ENCODE measurements at regions not wholly inside any gene's neighbourhood (a gene's known extent, or its start where the extent isn't known, plus 50 kb on each side); places are given as distances from the start of the nearest gene placed in this dataset.

GRCh38 chr9:99358668-99359067 lies 136.6 kb downstream of the SEC61B start:
- Mint-ChIP-seq H3K27me3 (ENCODE audit: low read depth) (peaks cover 23% of the 10 kb centered on the region), H3K4me3 (ENCODE audit: low read depth) (no peak overlapping the region), H3K27ac (no peak overlapping the region), H3K4me1 (ENCODE audit: low read depth) (peaks cover 15% of the 10 kb centered on the region), H3K36me3 (ENCODE audit: low read depth) (no peaks in the 10 kb centered on the region), H3K9me3 (no peaks in the 10 kb centered on the region)
- intact Hi-C loops (cut with micrococcal nuclease) = no loop called here
- DNase-seq (ENCODE audit: low spot score) = no peak

GRCh38 chr9:99359336-99359735 lies 137.3 kb downstream of the SEC61B start:
- H3K27me3 Mint-ChIP-seq (ENCODE audit: low read depth) = peaks cover 23% of the 10 kb centered on the region
- intact Hi-C loops (cut with micrococcal nuclease) = no loop called here
- no peak overlapping the region for H3K27ac Mint-ChIP-seq
- no peak for DNase-seq (ENCODE audit: low spot score)
- H3K4me3 Mint-ChIP-seq (ENCODE audit: low read depth) = no peak overlapping the region
- no peaks in the 10 kb centered on the region for H3K9me3 Mint-ChIP-seq
- H3K4me1 Mint-ChIP-seq (ENCODE audit: low read depth) = peaks cover 16% of the 10 kb centered on the region
- no peaks in the 10 kb centered on the region for H3K36me3 Mint-ChIP-seq (ENCODE audit: low read depth)

- Mint-ChIP-seq H3K9me3 (no peaks in the 10 kb centered on the region), H3K27me3 (ENCODE audit: low read depth) (peaks cover 23% of the 10 kb centered on the region), H3K4me1 (ENCODE audit: low read depth) (peaks cover 17% of the 10 kb centered on the region), H3K27ac (no peak overlapping the region), H3K4me3 (ENCODE audit: low read depth) (no peak overlapping the region), H3K36me3 (ENCODE audit: low read depth) (no peaks in the 10 kb centered on the region)
- no peak for DNase-seq (ENCODE audit: low spot score)
- intact Hi-C loops (cut with micrococcal nuclease) = no loop called here
These were observed 137.9 kb downstream of the SEC61B start for GRCh38 chr9:99360026-99360425.

- intact Hi-C loops (cut with micrococcal nuclease) = no loop called here
- no peaks in the 10 kb centered on the region for H3K9me3 Mint-ChIP-seq
- H3K4me3 Mint-ChIP-seq (ENCODE audit: low read depth) = no peak overlapping the region
- H3K27ac Mint-ChIP-seq = no peak overlapping the region
- H3K4me1 Mint-ChIP-seq (ENCODE audit: low read depth) = peaks cover 25% of the 10 kb centered on the region
- peaks cover 23% of the 10 kb centered on the region for H3K27me3 Mint-ChIP-seq (ENCODE audit: low read depth)
- H3K36me3 Mint-ChIP-seq (ENCODE audit: low read depth) = no peaks in the 10 kb centered on the region
- DNase-seq (ENCODE audit: low spot score) = no peak
These were observed 139.7 kb downstream of the SEC61B start for GRCh38 chr9:99361817-99362216.

- peaks cover 23% of the 10 kb centered on the region for H3K27me3 Mint-ChIP-seq (ENCODE audit: low read depth)
- DNase-seq (ENCODE audit: low spot score) = no peak
- H3K27ac Mint-ChIP-seq = no peak overlapping the region
- no peak overlapping the region for H3K4me3 Mint-ChIP-seq (ENCODE audit: low read depth)
- H3K4me1 Mint-ChIP-seq (ENCODE audit: low read depth) = peaks cover 28% of the 10 kb centered on the region
- intact Hi-C loops (cut with micrococcal nuclease) = no loop called here
- no peaks in the 10 kb centered on the region for H3K36me3 Mint-ChIP-seq (ENCODE audit: low read depth)
- no peaks in the 10 kb centered on the region for H3K9me3 Mint-ChIP-seq
These were observed 140.2 kb downstream of the SEC61B start for GRCh38 chr9:99362321-99362720.

GRCh38 chr9:99363509-99363908 lies 141.4 kb downstream of the SEC61B start:
- DNase-seq (ENCODE audit: low spot score) = no peak
- peak overlapping the region; percentile 19 for H3K4me3 Mint-ChIP-seq (ENCODE audit: low read depth)
- H3K36me3 Mint-ChIP-seq (ENCODE audit: low read depth) = no peaks in the 10 kb centered on the region
- H3K9me3 Mint-ChIP-seq = no peaks in the 10 kb centered on the region
- H3K27ac Mint-ChIP-seq = no peak overlapping the region
- intact Hi-C loops (cut with micrococcal nuclease) = no loop called here
- peaks cover 36% of the 10 kb centered on the region for H3K4me1 Mint-ChIP-seq (ENCODE audit: low read depth)
- H3K27me3 Mint-ChIP-seq (ENCODE audit: low read depth) = peaks cover 21% of the 10 kb centered on the region

GRCh38 chr9:99365233-99365980 lies 143.3 kb downstream of the SEC61B start:
- intact Hi-C loops (cut with micrococcal nuclease) = no loop called here
- Mint-ChIP-seq H3K9me3 (no peaks in the 10 kb centered on the region), H3K27ac (peak overlapping the region; percentile 10), H3K27me3 (ENCODE audit: low read depth) (peaks cover 13% of the 10 kb centered on the region), H3K4me1 (ENCODE audit: low read depth) (peaks cover 52% of the 10 kb centered on the region), H3K36me3 (ENCODE audit: low read depth) (no peaks in the 10 kb centered on the region), H3K4me3 (ENCODE audit: low read depth) (no peak overlapping the region)
- no peak for DNase-seq (ENCODE audit: low spot score)

- Mint-ChIP-seq H3K27ac (no peak overlapping the region), H3K4me3 (ENCODE audit: low read depth) (no peak overlapping the region), H3K9me3 (no peaks in the 10 kb centered on the region), H3K36me3 (ENCODE audit: low read depth) (no peaks in the 10 kb centered on the region), H3K27me3 (ENCODE audit: low read depth) (peaks cover 12% of the 10 kb centered on the region), H3K4me1 (ENCODE audit: low read depth) (peaks cover 52% of the 10 kb centered on the region)
- intact Hi-C loops (cut with micrococcal nuclease) = no loop called here
- no peak for DNase-seq (ENCODE audit: low spot score)
These were observed 144.1 kb downstream of the SEC61B start for GRCh38 chr9:99366183-99366582.

GRCh38 chr9:99366621-99367020 lies 144.5 kb downstream of the SEC61B start:
- no peak overlapping the region for H3K4me3 Mint-ChIP-seq (ENCODE audit: low read depth)
- no peak for DNase-seq (ENCODE audit: low spot score)

GRCh38 chr9:99368341-99369326 lies 146.6 kb downstream of the SEC61B start:
- peaks cover 2% of the 10 kb centered on the region for H3K27me3 Mint-ChIP-seq (ENCODE audit: low read depth)
- peaks cover 39% of the 10 kb centered on the region for H3K4me1 Mint-ChIP-seq (ENCODE audit: low read depth)
- peak overlapping the region; percentile 56 for H3K27ac Mint-ChIP-seq
- no peaks in the 10 kb centered on the region for H3K9me3 Mint-ChIP-seq
- peak overlapping the region; percentile 72 for H3K4me3 Mint-ChIP-seq (ENCODE audit: low read depth)
- H3K36me3 Mint-ChIP-seq (ENCODE audit: low read depth) = no peaks in the 10 kb centered on the region
- intact Hi-C loops (cut with micrococcal nuclease) = no loop called here
- no peak for DNase-seq (ENCODE audit: low spot score)

More at GRCh38 chr9:99366621-99367020, 144.5 kb downstream of the SEC61B start:
- Mint-ChIP-seq H3K4me1 (ENCODE audit: low read depth) (peaks cover 51% of the 10 kb centered on the region), H3K27me3 (ENCODE audit: low read depth) (peaks cover 10% of the 10 kb centered on the region), H3K36me3 (ENCODE audit: low read depth) (no peaks in the 10 kb centered on the region), H3K27ac (no peak overlapping the region), H3K9me3 (no peaks in the 10 kb centered on the region)
- intact Hi-C loops (cut with micrococcal nuclease) = no loop called here

GRCh38 chr9:99369327-99369722 lies 147.2 kb downstream of the SEC61B start:
- no peak for DNase-seq (ENCODE audit: low spot score)
- H3K27me3 Mint-ChIP-seq (ENCODE audit: low read depth) = peaks cover 2% of the 10 kb centered on the region
- peak overlapping the region; percentile 16 for H3K27ac Mint-ChIP-seq
- peak overlapping the region; percentile 72 for H3K4me3 Mint-ChIP-seq (ENCODE audit: low read depth)
- H3K9me3 Mint-ChIP-seq = no peaks in the 10 kb centered on the region
- intact Hi-C loops (cut with micrococcal nuclease) = no loop called here
- peaks cover 38% of the 10 kb centered on the region for H3K4me1 Mint-ChIP-seq (ENCODE audit: low read depth)
- no peaks in the 10 kb centered on the region for H3K36me3 Mint-ChIP-seq (ENCODE audit: low read depth)

- Mint-ChIP-seq H3K27ac (no peak overlapping the region), H3K27me3 (ENCODE audit: low read depth) (peaks cover 2% of the 10 kb centered on the region), H3K36me3 (ENCODE audit: low read depth) (no peaks in the 10 kb centered on the region), H3K9me3 (no peaks in the 10 kb centered on the region), H3K4me3 (ENCODE audit: low read depth) (no peak overlapping the region), H3K4me1 (ENCODE audit: low read depth) (peaks cover 36% of the 10 kb centered on the region)
- intact Hi-C loops (cut with micrococcal nuclease) = no loop called here
- DNase-seq (ENCODE audit: low spot score) = no peak
These were observed 148.3 kb downstream of the SEC61B start for GRCh38 chr9:99370376-99370775.

GRCh38 chr9:99371376-99371775 lies 149.3 kb downstream of the SEC61B start:
- Mint-ChIP-seq H3K27me3 (ENCODE audit: low read depth) (peaks cover 4% of the 10 kb centered on the region), H3K36me3 (ENCODE audit: low read depth) (no peaks in the 10 kb centered on the region), H3K9me3 (no peaks in the 10 kb centered on the region), H3K4me1 (ENCODE audit: low read depth) (peaks cover 33% of the 10 kb centered on the region), H3K27ac (no peak overlapping the region), H3K4me3 (ENCODE audit: low read depth) (no peak overlapping the region)
- no peak for DNase-seq (ENCODE audit: low spot score)
- intact Hi-C loops (cut with micrococcal nuclease) = no loop called here
